BLaER1 treated with 17β-estradiol and CSF1 and Interleukin-3, amounts not matched to agents 10 nM and 100 nM (cell line): ENCODE measurements at regions not wholly inside any gene's neighbourhood (a gene's known extent, or its start where the extent isn't known, plus 50 kb on each side); places are given as distances from the start of the nearest gene placed in this dataset.
A peak's percentile ranks its signal among the peaks of the same experiment; 100 is the strongest.

ENCODE experiments used
- H3K27ac ChIP-seq, 11 experiments: shearing (Covaris generic); formaldehyde crosslinking; 2 replicates each; pipeline ENCODE4 v1.8.1; 2022
- H3K27me3 ChIP-seq, 11 experiments: shearing (Covaris generic); formaldehyde crosslinking; 2 replicates each; pipeline ENCODE4 v1.8.1; 2022
- H3K36me3 ChIP-seq, 11 experiments: shearing (Covaris generic); formaldehyde crosslinking; 2 replicates each; pipeline ENCODE4 v1.8.1; 2022
- H3K4me1 ChIP-seq, 10 experiments: shearing (Covaris generic); formaldehyde crosslinking; 2 replicates each; pipeline ENCODE4 v1.8.1; 2022
- H3K4me2 ChIP-seq, 11 experiments: shearing (Covaris generic); formaldehyde crosslinking; 2 replicates each; pipeline ENCODE4 v1.8.1; 2022
- H3K4me3 ChIP-seq, 10 experiments: shearing (Covaris generic); formaldehyde crosslinking; 2 replicates each; pipeline ENCODE4 v1.8.1; 2022
- H3K9ac ChIP-seq, 11 experiments: shearing (Covaris generic); formaldehyde crosslinking; 2 replicates each; pipeline ENCODE4 v1.8.1; 2022
- H3K9me3 ChIP-seq, 11 experiments: shearing (Covaris generic); formaldehyde crosslinking; replicated peaks in 1 of 11; 2 replicates each; pipeline ENCODE4 v1.8.1; 2022
- H4K20me1 ChIP-seq, 11 experiments: shearing (Covaris generic); formaldehyde crosslinking; 2 replicates each; pipeline ENCODE4 v1.8.1; 2022
- Cebpa-rat ChIP-seq, 11 experiments: shearing (Covaris generic); IDR thresholded peaks; 2 replicates each; pipeline ENCODE4 v1.8.1; 2022

- Histone ChIP-seq H3K27ac (no peak overlapping the region), H3K4me3 (no peak overlapping the region), H3K9ac (no peak overlapping the region), H3K27me3 (peaks cover 0 to 13% (median 9%) of the 10 kb centered on the region in 11 experiments; a peak in 8 of 22 replicates), H3K9me3 (no peaks in the 10 kb centered on the region), H3K36me3 (no peaks in the 10 kb centered on the region), H3K4me1 (peaks cover 7 to 67% (median 54%) of the 10 kb centered on the region in 10 experiments; a peak in 19 of 20 replicates), H4K20me1 (peaks cover 0 to 39% (median 0%) of the 10 kb centered on the region in 11 experiments; a peak in 5 of 22 replicates), H3K4me2 (peak overlapping the region in 1 of 11 experiments; percentile 87; a peak in 1 of 22 replicates)
- TF ChIP-seq Cebpa-rat (IDR thresholded peaks at IDR 0.05) = no peak
These were observed 160.6 kb downstream of the OLFM1 start for GRCh38 chr9:135248111-135248510.

GRCh38 chr9:135248721-135249120 lies 161.3 kb downstream of the OLFM1 start:
- peaks cover 0 to 13% (median 6%) of the 10 kb centered on the region in 11 experiments; a peak in 7 of 22 replicates for H3K27me3 ChIP-seq
- TF ChIP-seq Cebpa-rat (IDR thresholded peaks at IDR 0.05) = no peak
- H3K4me3 ChIP-seq = no peak overlapping the region
- no peaks in the 10 kb centered on the region for H3K9me3 ChIP-seq
- no peak overlapping the region for H3K4me2 ChIP-seq
- H3K9ac ChIP-seq = no peak overlapping the region
- no peak overlapping the region for H3K27ac ChIP-seq
- peaks cover 7 to 63% (median 49%) of the 10 kb centered on the region in 10 experiments; a peak in 19 of 20 replicates for H3K4me1 ChIP-seq
- H4K20me1 ChIP-seq = peaks cover 0 to 35% (median 0%) of the 10 kb centered on the region in 11 experiments; a peak in 5 of 22 replicates
- H3K36me3 ChIP-seq = no peaks in the 10 kb centered on the region

GRCh38 chr9:135249191-135249590 lies 161.7 kb downstream of the OLFM1 start:
- no peak for TF ChIP-seq Cebpa-rat (IDR thresholded peaks at IDR 0.05)
- Histone ChIP-seq H4K20me1 (peaks cover 0 to 36% (median 0%) of the 10 kb centered on the region in 11 experiments; a peak in 5 of 22 replicates), H3K36me3 (no peaks in the 10 kb centered on the region), H3K4me2 (no peak overlapping the region), H3K4me1 (peaks cover 7 to 59% (median 45%) of the 10 kb centered on the region in 10 experiments; a peak in 18 of 20 replicates), H3K4me3 (no peak overlapping the region), H3K27ac (no peak overlapping the region), H3K27me3 (peaks cover 0 to 10% (median 2%) of the 10 kb centered on the region in 11 experiments; a peak in 7 of 22 replicates), H3K9me3 (no peaks in the 10 kb centered on the region), H3K9ac (no peak overlapping the region)

GRCh38 chr9:135249711-135250110 lies 162.2 kb downstream of the OLFM1 start:
- peaks cover 7 to 53% (median 39%) of the 10 kb centered on the region in 10 experiments; a peak in 18 of 20 replicates for H3K4me1 ChIP-seq
- no peaks in the 10 kb centered on the region for H3K9me3 ChIP-seq
- no peak for TF ChIP-seq Cebpa-rat (IDR thresholded peaks at IDR 0.05)
- H3K4me3 ChIP-seq = no peak overlapping the region
- H4K20me1 ChIP-seq = peaks cover 0 to 36% (median 0%) of the 10 kb centered on the region in 11 experiments; a peak in 5 of 22 replicates
- no peak overlapping the region for H3K9ac ChIP-seq
- no peak overlapping the region for H3K27ac ChIP-seq
- H3K27me3 ChIP-seq = peaks cover 0 to 6% (median 0%) of the 10 kb centered on the region in 11 experiments; a peak in 5 of 22 replicates
- H3K36me3 ChIP-seq = no peaks in the 10 kb centered on the region
- no peak overlapping the region for H3K4me2 ChIP-seq

GRCh38 chr9:135251331-135251761 lies 163.9 kb downstream of the OLFM1 start:
- Histone ChIP-seq H3K4me1 (peaks cover 7 to 37% (median 23%) of the 10 kb centered on the region in 10 experiments; a peak in 18 of 20 replicates), H3K27me3 (peaks cover 0 to 6% (median 0%) of the 10 kb centered on the region in 11 experiments; a peak in 1 of 22 replicates), H3K36me3 (no peaks in the 10 kb centered on the region), H4K20me1 (peaks cover 0 to 46% (median 0%) of the 10 kb centered on the region in 11 experiments; a peak in 4 of 22 replicates), H3K27ac (no peak overlapping the region), H3K9me3 (no peaks in the 10 kb centered on the region), H3K4me2 (no peak overlapping the region), H3K4me3 (no peak overlapping the region), H3K9ac (no peak overlapping the region)
- no peak for TF ChIP-seq Cebpa-rat (IDR thresholded peaks at IDR 0.05)

- H3K9me3 ChIP-seq = no peaks in the 10 kb centered on the region
These were observed 164.7 kb downstream of the OLFM1 start for GRCh38 chr9:135251996-135252760.

GRCh38 chr9:135252980-135253304 lies 165.5 kb downstream of the OLFM1 start:
- no peak for TF ChIP-seq Cebpa-rat (IDR thresholded peaks at IDR 0.05)
- Histone ChIP-seq H3K27ac (no peak overlapping the region), H3K9me3 (no peaks in the 10 kb centered on the region), H4K20me1 (peaks cover 0 to 58% (median 0%) of the 10 kb centered on the region in 11 experiments; a peak in 4 of 22 replicates), H3K4me2 (peak overlapping the region in 3 of 11 experiments; percentile 22 to 32 (median 29); a peak in 4 of 22 replicates), H3K36me3 (no peaks in the 10 kb centered on the region), H3K4me3 (no peak overlapping the region), H3K27me3 (no peaks in the 10 kb centered on the region), H3K4me1 (peaks cover 0 to 29% (median 9%) of the 10 kb centered on the region in 10 experiments; a peak in 14 of 20 replicates), H3K9ac (peak overlapping the region in 2 of 11 experiments; percentile 15 to 33; a peak in 2 of 22 replicates)

More at GRCh38 chr9:135251996-135252760, 164.7 kb downstream of the OLFM1 start:
- H3K36me3 ChIP-seq = no peaks in the 10 kb centered on the region
- no peak overlapping the region for H3K27ac ChIP-seq
- H3K4me3 ChIP-seq = no peak overlapping the region
- H3K4me1 ChIP-seq = peaks cover 0 to 31% (median 15%) of the 10 kb centered on the region in 10 experiments; a peak in 17 of 20 replicates
- no peaks in the 10 kb centered on the region for H3K27me3 ChIP-seq
- H3K4me2 ChIP-seq = peak overlapping the region in 1 of 11 experiments; percentile 29; a peak in 2 of 22 replicates
- peaks cover 0 to 54% (median 0%) of the 10 kb centered on the region in 11 experiments; a peak in 4 of 22 replicates for H4K20me1 ChIP-seq
- no peak overlapping the region for H3K9ac ChIP-seq
- TF ChIP-seq Cebpa-rat (IDR thresholded peaks at IDR 0.05) = no peak

- no peaks in the 10 kb centered on the region for H3K27me3 ChIP-seq
- peak overlapping the region in 3 of 11 experiments; percentile 22 to 32 (median 29); a peak in 4 of 22 replicates for H3K4me2 ChIP-seq
These were observed 166.0 kb downstream of the OLFM1 start for GRCh38 chr9:135253305-135254004.

More at GRCh38 chr9:135253305-135254004, 166.0 kb downstream of the OLFM1 start:
- Histone ChIP-seq H3K9me3 (no peaks in the 10 kb centered on the region), H3K4me3 (no peak overlapping the region), H3K27ac (no peak overlapping the region), H4K20me1 (peaks cover 0 to 58% (median 0%) of the 10 kb centered on the region in 11 experiments; a peak in 4 of 22 replicates), H3K9ac (peak overlapping the region in 2 of 11 experiments; percentile 15 to 33; a peak in 2 of 22 replicates), H3K36me3 (no peaks in the 10 kb centered on the region), H3K4me1 (peaks cover 0 to 25% (median 9%) of the 10 kb centered on the region in 10 experiments; a peak in 14 of 20 replicates)
- no peak for TF ChIP-seq Cebpa-rat (IDR thresholded peaks at IDR 0.05)
